DMS153 treated with DMSO at 0.1 percent for 48 hours (cell line): ENCODE measurements at regions not wholly inside any gene's neighbourhood (a gene's known extent, or its start where the extent isn't known, plus 50 kb on each side); places are given as distances from the start of the nearest gene placed in this dataset.

ENCODE experiments used
- DNase-seq: peaks from one replicate; lab custom pipeline; 2025; ENCODE audit not compliant: unreplicated experiment; lab: John Stamatoyannopoulos, UW

DNA sequence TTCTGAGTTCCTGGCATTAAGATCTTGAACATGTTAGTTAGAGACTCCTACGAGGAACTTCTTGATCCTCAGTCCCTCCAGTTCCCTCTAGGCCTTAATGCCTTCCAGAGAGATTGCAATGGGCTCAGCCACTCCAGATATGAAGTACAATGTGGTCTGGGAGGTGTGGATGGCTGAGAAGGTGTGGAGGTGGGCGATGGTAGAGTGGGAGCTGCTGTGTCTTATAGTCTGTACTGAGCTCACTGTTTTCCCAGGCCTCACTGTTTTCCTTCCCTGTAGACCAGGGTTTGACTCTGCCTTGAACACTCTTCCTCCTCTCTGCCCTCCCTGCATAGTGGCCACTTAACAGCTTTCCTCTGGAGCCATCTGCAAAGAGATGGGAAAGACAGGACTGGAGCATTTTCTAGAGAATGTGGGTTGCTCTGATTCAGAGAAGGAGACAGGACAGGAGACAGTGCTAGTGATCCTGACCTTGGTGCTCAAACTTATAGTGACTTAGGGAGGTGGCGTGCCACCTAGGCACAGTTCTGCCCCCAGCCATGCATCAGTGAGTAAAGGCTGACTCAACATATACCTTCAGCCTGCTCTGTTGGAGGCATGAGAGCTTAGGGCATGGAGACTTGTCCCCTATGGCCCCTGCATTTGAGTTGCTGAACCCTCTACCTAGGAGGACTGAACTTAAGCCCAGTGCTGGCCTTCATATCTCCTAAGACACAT lies 129.7 kb downstream of the TDRD15 start:
- no peak for DNase-seq

DNA sequence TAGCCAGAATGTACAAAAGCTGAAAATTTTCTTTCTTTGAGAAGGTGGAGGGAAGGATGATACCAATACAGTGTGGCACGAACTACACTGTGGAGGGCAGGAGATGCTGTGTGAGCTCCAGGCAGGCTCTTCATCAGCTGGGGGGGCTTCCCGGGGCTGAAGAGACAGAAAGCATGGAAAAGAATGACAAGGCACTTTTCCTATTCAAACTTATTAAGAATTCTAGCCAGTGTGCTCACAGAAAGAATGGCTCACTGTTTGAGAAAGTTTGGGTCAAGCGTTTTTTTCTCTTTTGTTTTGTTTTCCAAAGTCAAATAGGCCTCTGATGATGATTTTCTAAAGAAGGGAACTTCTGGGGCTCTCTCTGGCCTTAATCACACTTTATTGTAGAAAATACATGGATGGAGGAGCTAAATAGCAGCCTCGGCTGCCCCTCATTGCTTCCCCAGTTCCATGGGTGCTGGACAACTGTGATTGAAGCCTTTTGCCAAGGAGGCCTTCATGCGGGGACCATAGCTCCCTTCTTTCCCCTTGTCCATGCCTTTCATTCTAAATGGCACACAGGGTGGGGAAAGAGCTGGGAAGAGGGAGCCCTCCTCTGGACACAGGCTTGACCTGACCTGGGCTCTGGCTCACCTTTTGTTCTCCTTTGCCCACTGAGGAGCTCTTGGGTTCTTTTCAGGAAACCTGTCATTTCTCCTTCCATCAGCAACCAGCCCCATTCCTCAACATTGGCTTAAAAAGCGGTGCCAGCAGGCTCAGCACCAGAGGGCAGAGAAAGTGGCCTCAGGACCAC lies 130.6 kb downstream of the TDRD15 start:
- no peak for DNase-seq

DNA sequence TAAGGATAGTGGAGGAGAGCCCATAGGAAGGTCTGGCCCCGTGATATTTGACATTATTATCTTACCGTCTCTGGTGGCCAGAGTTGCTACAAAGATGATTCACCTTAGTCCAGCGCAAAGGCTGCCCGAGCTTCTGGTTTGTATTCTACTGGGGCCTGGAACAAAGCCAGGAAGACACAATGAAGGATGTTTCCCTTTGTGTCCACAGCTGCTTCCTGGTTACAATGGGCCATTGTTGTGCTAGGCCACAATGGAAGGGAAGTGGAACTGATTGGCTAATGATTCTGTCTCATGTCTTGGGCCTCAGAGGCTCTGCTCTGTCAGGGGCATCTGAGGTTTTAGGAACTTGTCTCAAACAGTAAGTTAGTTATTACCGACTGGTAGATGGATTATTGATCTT lies 132.2 kb downstream of the TDRD15 start:
- no peak for DNase-seq

DNA sequence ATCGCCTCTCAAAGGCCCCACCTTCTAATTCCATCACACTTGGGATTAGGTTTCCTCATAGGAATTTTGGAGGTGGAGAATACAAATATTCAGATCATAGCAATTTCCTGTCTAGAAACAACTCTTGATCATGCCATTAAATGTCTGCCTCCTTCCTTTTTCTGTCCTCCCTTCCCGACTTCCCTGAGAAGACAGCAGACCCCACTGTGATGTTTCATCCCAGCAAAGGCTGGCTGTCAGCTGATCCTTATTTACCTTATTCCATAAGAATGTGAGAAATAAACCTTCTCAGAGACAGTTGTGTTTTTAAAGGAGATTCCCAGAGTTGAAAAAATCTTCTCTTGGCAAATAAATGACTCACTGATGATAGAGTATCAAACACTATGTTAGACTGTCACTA lies 133.9 kb downstream of the TDRD15 start:
- no peak for DNase-seq

DNA sequence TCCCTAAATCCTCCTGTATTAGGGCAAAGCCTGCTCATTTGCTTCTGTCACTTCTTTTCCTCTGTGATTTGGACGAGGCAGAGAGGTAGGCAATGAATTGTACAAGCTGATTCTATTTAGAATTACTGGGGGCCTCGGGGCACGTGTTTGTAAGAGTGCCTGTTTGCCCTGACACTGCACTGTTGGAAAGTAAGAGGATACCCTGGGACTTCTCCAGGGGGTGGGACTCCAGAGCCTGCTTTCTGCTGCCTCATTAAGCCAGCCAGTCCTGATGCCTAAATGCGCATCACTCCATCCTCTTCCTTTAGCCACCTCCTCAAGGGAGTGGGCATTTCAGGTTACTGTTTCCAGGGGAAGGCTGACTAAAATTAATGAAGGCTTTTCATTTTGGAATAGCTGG lies 134.3 kb downstream of the TDRD15 start:
- no peak for DNase-seq

DNA sequence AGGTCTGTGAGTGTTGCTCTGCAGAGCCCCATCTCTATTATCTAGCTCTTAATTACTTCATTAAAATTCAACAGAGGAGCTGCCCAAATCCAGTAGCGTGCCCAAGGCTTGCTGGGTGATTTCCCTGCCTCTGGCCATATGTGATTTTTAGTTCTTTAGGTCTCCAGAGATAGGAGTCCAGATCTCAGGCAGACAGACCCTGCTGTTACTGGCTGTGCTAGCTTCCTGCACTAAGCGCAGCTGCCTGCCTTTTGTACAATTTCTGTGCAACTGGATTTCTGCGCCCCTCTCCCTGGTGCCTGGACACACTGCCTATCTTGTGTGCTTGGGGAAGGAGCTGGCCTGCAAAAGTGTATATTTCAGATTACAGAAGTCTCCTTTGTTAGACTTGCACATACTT lies 136.5 kb downstream of the TDRD15 start:
- no peak for DNase-seq

DNA sequence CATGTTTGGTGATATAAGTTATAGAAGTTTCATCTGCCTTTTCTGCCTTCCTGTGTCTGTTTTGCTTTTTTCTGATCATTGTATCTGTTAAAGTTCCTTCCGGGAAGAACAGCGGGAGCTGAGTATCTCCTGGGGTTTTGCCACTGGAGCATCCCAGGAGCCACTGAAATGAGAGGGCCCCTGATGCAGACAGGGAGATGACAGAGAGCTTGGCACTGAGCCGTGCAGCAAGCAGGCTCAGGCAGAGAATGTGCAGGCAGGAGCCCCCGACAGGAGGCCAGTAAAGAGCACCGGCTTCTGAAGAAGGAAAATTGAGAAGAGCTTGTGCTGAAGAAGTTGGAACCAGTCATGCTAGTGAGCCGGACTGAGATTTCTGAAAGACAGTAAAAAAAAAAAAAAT lies 137.8 kb downstream of the TDRD15 start:
- no peak for DNase-seq

DNA sequence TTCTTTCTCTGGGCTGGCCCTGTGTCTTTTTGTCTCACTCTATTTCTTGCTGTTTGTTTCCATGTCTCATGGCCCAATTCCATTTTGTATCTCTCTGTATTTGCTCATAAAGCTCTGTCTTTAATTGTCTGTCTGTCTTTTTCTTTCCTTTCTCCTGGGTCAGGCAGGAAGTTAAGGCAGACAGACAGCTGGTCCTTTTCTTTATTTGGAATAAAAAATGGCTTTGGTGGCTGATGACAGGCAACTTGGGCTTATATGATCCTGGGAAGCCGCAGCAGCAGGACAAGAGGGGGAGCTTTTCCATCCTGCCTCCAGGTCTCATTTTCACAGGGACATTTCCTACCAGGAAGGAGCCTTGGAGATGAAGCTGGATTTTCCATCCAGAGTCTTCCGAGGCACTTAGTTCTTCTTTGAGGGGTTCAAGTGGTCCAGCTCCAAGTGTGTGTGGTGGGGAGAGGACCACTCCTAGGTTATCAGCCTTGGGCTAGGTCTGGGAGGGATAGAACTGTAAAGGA lies 138.7 kb downstream of the TDRD15 start:
- DNase-seq: no peak

DNA sequence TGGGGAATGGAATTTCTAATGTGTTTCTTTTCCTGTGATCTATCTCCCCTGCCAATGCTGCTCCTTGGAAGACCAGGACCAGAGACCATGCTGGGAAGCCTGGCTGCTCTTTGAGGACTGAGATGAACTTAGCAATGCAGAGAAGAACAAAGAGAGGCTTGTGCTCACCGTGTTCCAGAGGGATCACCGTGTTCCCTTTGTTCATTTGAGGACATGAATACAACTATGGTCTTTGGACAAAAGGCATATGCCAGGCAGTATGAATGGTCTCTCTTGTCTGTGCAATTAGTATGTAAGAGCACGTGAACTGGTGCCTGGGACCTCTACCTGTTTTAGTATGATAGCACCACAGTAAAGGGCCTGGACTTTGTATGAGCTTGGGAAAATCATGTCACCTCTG lies 139.9 kb downstream of the TDRD15 start:
- DNase-seq: no peak

DNA sequence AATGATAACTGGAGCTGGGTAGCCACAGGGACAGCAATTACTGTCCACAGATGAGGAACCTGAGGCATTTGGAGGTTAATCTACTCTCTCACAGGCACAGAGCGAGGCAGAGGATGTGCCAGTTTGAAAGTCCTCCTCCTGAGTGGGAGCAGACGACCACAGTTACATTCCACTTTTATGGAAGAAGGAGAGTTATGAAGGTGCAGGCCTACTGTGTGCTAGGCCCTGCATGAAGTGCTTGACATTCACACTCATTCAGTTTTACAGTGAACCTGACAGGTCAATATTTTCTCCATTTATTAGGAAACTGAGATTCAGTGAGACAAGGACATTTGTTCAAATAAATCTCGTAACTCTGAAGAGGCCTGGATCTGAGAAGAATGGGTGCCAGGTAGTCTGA lies 142.0 kb downstream of the TDRD15 start:
- no peak for DNase-seq

DNA sequence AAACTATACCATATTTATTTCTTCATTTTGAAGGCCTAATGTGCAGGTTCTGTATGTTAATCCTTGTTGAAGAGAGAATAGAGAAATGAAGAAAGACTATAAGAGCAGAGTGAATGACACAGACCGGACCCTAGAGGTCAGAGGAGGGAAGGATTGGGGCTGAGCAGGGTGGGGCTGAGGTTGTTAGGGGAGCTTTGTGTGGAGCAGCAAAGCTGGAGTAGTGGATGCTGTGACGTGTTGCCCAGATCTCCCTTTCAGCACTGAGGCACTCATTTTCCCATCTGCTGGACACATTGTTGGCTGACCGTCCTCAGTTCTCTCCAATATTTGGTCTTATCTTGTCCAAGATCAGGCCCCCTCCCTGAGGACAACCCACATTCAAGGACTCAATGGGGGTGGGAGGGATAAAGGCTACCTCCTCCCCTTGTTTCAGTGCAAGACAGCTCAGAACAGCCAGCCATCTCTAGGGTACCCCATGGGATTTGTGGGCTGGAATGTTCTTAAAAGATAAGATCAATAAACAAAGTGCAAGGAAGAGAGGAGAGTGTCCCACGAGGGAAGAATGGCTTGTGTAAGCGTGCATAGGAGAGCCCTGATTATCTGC lies 143.6 kb downstream of the TDRD15 start:
- DNase-seq: no peak

DNA sequence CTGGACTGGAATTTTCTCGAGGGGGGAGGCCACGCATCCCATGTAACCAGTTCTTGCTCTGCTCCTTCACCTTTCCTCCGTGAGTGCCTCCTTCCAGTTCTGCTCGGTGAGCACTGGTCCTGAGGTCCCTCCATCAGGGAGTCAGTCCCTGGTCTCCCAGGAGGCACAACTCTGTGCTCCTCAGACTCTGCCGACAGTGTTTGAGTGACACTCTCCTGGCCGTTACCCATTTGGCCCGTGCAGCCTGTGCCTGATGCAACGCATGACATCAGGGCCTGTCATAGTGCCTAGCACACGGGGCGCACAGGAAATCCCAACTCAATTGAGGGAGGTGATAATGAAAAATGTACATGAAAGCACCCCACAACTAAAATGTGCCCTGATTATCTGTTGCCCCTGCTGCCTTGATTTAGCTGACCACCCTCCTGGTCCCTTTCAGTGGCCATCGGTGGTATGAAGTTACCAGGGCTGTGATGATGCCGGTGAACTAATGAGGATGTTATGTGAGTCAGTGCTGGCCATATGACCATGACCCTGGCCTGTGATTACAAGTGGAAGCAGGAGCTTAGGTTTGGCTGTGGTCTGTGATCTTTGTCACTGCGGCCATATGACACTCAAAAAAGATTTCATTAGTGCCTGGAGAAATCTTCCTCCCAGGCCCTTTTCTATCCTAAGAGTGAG lies 144.6 kb downstream of the TDRD15 start:
- no peak for DNase-seq

DNA sequence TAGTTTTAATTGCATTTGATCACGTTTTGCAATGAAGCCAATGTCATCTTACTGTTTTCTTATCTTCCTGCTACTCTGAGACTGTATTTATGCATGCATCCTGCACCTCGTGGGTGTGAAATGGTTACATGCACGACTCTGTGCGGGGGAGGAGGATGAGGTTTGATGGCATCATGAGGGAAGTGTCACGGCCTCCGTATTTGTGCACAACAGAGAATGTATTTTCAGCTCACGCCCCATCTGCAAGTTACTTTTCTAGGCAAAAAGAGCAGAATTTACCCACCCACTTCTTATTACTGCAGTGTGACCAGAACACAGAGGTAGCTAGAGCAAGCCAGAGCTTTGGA lies 145.1 kb downstream of the TDRD15 start:
- no peak for DNase-seq

DNA sequence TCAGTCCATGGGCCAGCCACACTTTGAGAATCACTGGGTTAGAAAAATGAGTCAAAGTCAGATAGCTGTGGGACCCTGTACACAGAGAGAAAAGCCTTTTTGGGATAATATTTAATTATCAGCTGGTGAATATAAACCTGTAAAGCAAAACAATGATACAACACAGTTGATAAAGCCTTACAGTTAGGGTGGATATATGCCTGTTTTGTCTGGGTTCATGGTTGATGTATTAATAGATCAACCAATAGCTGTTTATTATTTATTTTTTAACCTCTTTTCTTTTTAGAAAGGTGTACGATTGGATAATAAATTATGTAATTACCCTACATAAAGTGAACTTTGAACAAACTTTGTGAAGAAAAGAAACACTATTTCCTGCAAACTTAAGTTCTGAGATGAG lies 145.6 kb downstream of the TDRD15 start:
- no peak for DNase-seq

DNA sequence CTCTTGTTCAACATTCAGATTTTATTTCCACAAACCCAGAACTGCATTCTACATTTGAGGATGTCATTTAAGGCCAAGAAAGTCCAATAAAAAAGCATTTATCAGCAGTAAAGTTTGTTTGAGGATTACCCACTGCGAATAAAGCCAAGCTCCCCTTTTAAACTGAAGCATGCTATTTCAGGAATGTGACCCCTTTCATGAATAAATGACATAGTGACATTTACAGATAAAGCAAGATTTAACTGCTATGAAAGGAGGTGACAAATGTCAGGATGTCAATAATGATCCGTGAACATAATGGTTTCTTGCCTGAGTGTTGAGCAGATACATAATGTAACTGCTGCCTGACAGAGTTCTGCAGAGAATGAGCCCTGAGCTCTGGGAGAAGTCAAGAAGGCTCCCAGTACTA lies 146.3 kb downstream of the TDRD15 start:
- no peak for DNase-seq

DNA sequence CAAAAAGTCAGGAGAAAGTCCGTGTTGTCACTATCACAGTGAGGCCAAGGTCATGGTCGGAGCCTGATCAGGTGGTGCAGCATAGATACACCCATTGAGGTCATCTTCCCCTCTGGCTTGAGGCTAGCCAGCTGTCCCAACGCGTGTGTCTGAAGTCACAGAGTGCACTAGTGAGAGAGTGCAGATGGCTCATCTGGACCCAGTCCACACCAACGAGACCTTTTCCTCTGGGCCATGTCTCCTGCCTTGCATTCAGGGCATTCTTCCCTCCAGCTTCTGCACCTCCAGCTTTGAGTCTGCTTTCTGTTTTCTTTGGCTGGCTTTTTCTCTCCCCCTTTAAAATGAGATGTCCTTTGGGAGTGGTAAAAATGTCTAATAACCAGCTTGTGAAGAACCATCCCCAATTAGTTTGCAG lies 146.9 kb downstream of the TDRD15 start:
- no peak for DNase-seq

DNA sequence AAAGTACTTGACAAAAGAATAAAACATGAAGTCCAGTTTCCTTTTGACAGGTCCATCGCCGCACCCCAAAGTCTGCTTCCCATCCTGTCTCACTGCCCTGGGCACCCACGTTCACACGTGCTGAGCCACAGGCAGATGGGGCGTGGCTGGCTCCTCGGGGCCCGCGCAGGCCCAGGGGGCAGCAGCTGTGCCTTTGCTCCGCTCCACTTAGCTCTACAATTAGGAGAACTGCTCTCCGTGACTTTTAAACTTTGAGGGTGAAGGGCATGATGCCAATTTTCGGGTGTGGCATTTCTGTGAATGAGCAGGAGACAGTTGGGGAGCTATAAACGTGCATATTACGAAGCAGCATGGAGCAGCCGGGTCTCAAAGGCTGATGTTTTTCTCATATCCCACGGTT lies 152.4 kb downstream of the TDRD15 start:
- DNase-seq: no peak

DNA sequence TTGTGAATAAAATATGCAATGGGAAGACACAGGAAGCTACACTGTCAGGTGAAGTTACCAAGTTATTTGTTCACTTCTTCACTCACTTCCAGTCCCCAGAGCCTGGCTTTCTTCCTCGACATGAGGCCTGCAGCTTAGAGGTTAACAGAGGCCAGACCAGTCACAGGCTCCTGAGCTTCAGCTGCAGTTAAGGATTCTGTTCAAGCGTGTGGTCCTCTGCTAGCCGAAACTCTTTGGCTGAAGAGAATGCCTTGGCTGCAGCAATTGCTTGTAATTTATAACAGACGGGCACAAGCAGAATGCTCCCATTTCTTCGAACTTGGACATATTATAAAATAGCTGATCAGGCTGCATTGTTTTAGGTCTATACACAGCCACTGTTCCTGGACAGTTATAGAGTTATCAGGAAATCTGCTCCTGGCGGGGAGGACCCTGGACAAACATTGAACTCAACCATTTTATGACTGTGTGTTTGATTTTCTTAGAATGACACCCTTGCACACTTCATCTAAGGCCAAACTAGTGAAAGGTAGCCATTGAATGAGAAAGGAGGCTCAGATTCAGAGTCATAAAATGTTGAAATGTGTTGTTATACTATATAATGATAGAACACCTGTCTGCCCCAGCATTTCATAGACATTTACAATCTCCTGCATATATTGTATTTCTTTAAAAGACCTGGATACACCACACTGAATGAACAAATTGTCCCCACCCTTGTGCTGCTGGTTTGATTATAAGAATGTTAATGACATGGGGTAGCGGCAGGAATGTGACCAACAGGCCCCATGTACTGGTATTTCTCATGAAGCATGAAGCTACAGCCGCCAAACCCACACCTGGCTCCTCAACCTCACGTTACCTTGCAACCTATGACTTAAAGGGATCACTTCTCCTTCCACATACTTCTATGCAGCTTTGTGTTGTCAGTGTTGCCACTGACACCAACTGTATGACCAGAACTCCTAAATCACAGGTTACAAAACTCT lies 153.6 kb downstream of the TDRD15 start:
- DNase-seq: no peak

DNA sequence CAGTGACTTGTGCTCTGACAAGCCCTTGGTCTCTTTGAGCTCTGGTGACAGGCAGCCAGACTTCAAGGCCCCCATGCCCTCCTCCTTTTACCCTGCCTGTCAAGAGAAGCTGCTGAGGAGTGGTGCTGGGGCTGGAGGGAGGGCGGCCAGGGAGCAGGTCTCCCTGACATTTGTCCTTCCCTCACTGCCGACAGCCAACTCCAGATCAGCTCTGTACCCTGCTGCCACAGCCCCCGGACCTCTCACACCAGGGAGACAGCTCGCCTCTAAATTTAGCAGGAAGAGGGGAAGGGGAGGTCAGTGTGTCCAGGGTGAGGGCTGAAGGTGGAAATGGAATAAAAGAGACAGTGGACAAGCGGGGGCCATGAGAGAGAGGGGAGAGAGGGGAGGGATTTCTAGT lies 155.8 kb downstream of the TDRD15 start:
- no peak for DNase-seq

DNA sequence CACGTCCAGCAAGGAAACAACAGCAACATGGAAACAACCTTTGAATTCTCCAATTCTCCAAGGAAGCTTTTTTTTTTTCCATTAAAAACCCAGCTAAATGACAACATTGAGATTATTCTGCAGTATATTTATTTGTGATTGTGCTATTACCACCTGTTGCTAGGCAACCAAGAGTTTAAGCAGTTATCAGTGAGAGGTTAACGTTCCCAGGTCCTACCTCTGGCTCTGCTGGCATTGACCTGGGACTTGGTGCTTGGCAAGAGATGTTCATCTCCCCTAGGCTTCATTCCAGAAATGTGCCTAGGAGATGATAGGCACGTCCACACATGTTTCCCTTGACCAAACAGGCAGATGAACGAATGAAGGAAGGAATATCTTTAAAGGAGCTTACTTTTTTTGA lies 157.0 kb downstream of the TDRD15 start:
- DNase-seq: no peak
